Activated naive CD4-positive, alpha-beta T cell (primary cell): ENCODE measurements at regions not wholly inside any gene's neighbourhood (a gene's known extent, or its start where the extent isn't known, plus 50 kb on each side); places are given as distances from the start of the nearest gene placed in this dataset.

ENCODE experiments used
- DNase-seq, 4 experiments: peaks; one replicate each; lab custom pipeline; 2025; lab: John Stamatoyannopoulos, UW

DNA sequence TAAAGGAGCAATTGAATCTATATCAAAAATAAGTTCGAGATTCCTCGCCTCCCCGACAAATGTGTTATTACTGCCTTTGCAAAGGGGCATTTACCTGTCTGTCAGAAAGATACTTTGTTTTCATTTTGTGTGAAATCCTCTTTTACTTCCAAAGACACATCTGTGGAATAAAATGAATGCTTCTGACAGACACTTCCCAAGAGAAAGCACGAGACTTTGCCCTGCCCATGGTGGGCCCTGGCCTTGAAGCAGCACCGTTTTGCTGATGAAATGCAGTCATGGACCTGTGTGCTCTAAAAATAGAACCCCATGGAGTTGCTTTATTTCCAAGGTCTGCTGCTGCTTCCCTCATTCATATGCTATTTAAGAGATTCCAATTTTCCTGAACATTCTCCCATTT lies 85.9 kb upstream of the USP47 start:
- no peak for DNase-seq

DNA sequence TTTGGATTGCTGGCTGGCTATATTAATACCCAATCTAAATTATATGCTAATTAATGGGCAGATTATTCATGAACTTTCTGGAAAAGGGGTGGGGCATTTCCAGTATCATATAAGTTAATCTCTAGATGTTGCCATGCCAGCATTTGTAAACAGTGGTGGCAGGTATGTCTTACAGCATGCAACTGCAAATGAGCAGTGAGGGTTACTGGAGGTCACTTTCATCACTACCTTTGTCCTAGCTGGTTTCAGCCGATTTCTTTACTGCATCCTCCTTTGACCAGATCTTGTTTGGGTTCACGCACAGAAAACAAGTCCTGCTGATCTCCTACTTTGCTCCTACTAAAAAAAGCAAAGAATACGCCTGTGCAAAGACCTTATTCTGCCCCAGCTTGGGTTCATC lies 89.1 kb upstream of the USP47 start:
- DNase-seq: no peak

DNA sequence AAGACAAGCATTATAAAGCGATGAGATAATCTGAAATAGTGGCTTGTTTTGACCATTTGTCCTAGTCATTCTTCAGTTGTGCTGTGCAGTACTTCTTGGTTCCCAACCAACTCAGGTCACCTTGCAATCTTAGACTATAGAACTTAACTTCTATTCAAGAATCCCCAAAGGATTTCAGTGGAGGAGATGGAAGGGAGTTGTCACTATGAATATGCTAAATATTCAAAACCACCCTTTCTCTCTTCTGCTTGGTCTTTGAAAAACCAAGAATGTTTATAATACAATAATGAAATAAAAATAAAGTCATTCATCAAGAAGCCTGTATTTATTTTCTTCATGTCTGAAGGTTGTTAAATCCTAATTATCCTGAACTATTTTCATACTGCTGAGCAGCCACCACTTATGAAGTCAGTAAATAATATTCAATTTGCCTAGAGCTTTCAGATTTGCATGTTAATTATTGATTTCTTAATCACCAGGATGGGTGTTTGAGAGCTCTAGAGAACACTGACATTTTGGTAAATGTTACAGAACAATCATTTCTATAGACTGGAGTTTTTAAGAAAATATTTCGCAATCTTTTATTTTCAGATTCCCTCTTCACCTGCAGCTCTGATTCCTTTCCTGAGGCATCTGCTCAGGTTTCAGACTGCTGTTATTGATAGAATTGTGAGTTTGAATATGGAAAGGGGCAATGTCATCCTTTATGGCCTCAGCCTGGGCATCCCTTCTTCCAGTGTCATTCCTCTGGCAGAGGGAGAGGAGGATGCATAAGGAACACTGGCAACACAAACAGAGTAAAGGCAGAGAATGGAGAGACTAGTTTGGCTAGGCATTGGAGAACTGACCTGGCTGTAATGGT lies 91.5 kb upstream of the USP47 start:
- DNase-seq: no peak

DNA sequence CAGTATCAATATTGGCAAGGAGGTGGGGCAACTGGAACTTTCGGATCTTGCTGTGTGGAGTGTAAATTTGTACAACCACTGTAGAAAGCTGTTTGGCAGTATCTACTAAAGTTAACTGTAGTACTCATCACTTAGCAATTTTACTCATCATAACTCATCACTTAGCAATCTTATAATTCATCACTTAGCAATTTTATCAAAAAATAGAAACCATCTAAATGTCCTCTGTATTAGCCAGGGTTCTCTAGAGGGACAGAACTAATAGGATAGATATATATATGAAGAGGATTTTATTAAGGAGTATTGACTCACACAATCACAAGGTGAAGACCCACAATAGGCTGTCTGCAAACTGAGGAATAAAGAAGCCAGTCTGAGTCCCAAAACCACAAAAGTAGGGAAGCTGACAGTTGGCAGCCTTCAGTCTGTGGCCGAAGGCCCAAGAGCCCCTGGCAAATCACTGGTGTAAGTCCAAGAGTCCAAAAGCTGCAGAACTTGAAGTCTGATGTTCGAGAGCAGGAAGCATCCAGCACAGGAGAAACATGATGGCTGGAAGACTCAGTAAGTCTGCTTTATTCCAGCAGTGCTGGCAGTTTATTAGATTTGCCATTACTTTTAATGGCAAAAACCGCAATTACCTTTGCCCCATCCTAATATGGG lies 92.9 kb upstream of the USP47 start:
- DNase-seq: no peak

DNA sequence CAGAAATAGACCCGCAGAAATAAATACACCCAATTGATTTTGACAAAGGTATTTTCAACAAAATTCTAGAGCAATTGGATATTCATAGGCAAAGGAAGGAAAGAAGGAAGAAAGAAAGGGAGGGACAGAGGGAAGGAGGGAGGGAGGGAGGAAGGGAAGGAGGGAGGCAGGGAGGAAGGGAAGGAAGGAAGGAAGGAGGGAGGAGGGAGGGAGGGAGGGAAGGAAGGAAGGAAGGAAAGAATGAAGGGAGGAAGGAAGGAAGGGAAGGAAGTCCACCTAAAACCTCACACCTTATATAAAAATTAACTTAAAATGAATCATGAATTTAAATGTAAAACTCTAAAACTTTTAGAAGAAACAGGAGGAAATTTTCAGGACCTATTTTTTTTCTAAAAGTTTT lies 94.2 kb upstream of the USP47 start:
- DNase-seq: no peak

DNA sequence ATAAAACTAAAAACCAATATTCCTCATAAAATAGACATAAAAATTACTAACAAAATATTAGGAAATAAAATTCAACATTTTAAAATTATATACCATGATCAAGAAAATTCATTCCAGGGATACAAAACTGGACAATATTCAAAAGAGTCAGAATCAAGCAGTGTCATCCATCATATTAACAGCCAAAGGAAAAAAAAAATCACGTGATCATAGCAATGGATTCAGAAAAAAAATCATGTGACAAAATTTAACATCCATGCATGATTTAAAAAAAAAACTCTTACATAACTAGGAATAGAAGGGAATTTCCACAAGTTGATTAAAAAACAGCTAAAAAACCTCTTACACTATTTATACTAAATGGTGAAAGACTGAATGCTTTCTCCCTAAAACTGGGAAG lies 95.3 kb upstream of the USP47 start:
- DNase-seq: no peak

DNA sequence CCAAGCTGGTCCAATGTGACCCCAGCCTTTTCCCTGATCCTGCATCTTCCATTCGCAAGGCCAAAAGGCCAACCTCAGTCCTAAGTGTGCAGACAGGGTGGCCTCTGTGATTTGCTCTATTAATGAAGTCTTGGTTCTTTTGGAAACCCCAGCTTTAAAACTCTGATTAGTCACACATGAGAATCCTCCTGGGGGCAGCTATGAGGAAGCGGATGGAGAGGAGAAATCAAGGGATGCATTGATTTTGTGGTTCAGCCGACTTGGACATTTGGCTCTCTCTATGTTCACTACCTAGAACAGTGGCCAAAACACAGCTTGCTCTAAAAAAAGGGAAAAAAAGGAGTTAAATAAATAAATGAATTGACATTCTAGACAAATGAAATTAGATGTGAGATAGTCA lies 98.6 kb upstream of the USP47 start:
- no peak for DNase-seq

DNA sequence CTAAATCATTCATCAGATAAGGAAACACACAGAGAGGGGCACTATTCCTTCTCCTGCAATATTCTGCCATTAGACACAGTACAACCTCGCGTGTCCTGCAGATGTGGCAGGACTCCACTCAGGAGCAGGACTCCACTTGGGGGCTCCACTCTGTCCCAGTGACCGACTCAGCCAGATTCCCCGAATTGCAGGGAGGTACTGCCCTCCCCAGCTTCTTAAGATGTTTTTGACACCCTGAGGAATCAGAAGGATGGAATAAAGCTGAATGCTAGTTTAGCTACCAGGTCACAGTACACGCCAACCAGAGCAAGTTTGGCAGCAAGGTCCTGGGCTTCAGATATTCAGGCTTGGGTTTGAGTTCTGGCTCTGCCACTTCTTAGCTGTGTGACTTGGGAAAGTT lies 99.3 kb upstream of the USP47 start:
- no peak for DNase-seq

DNA sequence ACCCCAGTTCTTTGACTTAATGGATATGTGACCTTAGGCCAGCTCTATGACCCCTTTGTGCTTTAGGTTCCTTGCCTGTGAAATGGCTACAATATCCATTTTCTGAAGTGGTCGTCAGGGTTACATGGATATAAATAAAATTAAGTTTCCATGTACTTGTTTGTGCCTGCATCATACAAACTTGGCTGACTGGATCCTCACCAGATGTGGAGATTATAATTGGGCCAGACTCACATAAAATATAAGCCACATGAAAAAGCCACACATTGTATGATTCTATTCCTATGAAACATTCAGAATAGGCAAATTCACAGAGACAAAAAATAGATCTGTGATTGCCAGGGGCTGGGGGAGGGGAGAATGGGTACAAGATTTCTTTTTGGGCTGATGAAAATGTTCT lies 100.9 kb upstream of the USP47 start:
- DNase-seq: no peak

DNA sequence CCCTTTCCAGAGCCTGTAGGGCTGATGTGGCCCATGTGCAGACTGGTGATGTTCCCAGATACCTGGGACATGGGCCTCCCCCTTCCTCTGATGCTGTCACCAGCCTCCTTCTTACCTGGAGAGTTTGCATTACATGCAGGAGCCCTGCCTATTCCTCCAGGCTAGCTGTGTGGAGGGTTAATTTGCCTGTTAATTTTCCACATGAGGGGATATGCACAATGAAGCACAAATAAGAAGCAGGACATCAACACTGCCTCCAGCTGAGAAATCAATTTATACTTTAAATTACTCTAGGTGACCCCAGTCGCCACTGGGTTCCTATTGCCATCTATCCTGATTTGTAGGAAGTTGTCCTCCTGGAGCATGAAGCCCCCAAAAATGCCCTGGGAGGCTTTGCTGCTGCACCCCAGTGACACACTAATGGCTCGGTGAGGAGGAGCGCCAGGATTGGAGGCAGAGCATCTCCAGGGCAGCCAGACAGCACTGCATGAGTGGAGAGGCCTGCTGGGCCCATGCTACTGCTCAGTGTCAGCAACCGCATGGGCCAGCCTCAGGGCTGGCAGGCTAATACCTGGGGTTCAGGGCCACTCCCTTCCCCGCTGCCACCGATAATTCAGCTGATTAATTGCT lies 101.6 kb upstream of the USP47 start:
- no peak for DNase-seq

DNA sequence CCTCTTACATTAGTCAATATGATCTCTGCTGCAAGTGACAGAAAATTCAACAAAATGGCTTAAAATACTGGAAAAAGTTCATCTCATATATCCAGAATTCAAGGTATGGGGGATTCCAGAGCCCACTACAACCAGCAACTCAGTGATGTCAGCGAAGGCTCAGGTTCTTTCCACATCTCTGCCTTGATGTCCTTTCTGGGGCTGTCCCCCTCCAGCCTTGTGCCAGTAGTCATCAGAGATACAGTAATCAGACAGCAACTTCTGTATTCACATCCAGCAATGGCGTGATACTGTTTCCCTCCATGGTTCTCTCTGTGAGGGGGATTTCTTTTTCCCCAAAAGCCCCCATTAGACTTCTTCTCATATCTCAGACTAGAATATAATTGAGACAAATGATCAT lies 103.4 kb upstream of the USP47 start:
- DNase-seq: no peak

DNA sequence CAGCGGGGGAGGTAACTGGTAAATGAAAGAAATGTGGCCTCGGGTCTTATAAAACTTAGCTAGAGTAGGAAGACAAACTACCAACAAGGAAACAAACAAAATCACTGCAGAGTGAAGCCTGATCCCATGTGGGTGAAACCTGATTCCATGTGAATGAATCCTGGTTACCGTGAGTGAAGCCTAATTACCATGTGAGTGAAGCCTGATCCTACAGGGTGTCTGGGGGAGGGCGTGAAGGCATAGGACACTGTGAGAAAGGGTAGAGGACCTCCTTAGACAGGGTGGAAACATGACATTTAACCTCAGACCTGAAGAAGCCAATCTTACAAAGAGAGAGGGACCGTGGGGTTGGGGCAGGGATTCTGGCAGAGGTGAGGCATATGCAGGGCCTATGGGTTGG lies 106.2 kb upstream of the USP47 start:
- no peak for DNase-seq

DNA sequence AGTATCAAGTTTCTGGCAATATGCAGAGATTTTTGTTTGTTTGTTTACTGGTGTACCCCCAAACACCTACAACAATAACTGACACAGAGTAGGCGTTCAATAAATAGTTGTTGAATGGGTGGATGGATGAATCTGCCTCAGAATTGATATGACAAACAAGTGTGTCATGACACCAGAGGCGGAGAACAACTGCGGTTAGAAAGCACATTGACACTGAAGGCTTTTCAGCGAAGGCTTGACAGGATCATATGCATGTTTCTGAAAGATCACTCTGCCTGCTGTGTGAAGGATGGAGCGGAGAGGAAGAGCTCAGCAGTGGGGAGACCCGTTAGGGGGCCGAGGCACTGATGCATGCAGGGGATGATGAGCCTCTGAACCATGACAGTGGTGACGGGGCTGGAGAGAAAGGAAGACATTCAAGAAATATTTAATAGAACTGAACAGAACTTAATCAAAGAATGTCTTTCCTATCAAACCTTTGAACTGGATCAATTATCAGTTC lies 108.5 kb upstream of the USP47 start:
- DNase-seq: no peak

DNA sequence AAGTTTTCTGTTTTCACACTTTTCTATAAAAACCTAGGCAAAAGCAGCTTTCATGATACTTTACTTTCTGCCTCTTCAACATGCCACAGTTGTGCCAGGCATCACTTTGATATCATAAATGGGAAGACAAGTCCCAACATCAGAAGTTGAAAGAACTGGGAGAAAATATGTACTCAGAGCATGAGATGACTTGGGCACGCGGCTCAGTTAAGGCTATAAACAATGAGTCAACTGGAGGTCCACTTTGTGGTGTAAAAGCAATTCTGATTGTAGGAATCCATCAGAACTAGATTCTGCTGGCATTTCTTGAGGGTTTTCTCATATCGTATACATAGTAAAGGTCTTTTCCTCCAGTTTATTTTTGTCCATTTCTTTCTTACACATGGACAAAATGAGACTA lies 109.7 kb upstream of the USP47 start:
- no peak for DNase-seq

DNA sequence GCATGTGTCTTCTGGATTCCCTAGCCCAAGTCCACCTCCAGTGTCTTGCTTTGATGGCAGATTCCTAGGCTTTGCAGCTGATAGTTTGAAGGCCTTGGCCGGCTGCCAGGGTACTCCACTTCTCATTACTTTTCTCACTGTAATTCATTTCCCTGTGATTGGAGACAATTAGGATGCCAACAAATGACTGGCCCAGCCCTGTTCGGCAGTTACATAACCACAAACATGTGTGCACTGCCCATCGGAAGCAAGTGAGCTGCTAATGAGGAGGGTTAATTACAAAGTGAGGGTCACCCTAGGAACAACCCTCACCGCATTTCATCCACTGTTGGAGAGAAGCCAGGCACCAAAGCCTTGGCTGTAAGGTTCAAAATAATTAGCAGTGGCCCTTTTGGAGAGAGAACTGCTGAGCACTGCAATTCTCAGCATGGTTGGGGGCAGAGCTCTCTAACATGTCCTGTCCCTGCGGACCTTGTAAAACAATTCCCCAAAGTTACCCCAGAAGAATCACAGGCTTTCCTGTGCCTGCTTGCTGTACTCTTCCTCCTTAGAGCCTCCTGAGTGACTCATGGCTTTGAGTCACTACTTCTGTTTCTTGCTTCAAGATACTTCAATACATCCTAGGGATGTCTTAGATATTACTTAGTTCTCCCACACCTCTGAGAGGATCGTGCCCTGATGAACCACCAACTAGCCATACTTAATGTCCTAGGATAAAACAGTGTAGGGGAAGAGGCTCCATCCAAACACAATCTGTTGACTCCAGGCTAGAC lies 109.7 kb upstream of the GALNT18 start:
- DNase-seq: no peak

DNA sequence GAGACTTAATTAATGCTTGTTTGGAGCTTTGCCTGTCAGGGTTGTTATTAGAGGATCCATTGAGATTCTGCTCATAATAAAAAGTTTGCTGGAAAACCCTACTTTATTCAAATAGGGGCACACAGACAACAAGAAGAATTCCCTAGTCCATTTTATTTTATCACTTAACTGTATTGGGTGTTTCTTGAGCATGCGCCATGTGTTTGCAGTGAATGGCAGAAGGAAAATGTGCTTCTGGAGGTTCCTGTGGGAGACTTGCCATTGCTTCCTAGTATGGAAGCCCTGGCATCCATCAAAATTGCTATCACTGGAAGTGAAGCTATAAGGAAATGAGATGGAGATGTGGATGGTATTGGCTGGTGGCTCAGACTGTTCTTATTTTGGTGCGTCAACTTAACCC lies 106.6 kb upstream of the GALNT18 start:
- DNase-seq: no peak

DNA sequence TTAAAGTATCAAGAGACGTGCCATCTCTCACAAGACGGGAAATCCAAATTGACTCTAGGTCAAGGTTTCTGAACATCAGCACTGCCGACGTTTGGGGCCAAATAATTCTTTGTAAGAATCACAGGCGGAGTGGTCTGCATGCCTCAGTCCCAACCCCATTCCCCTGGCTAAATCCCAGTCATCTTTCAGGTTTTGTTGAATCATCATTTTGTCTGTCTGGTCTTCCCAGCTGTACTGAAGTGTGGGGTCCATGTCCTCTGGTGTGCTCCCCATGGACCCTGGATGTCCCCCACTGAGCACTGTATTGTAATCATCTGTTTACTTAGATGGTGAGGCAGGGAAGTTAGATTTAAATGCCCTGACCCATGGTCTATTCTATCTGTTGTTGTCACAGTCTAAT lies 103.6 kb upstream of the GALNT18 start:
- DNase-seq: no peak

DNA sequence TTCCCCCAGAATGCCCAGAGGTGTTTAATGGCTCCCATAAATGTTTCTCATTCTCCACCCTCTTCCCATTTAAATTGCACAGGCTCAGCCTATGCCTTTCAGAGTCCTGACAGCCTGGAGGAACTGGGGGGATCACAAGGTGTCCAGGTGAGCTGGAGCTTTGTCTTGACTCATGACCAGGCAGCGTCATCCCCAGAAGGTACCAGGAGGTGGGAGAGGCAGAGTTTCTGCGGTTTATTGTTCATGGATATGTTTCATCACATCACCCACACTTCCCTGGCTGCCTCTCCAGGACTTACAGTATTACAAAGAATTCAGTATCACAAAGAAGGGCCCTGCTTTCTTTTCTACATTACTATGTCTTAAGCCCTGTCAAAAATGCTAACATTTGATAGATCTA lies 103.2 kb upstream of the GALNT18 start:
- no peak for DNase-seq

DNA sequence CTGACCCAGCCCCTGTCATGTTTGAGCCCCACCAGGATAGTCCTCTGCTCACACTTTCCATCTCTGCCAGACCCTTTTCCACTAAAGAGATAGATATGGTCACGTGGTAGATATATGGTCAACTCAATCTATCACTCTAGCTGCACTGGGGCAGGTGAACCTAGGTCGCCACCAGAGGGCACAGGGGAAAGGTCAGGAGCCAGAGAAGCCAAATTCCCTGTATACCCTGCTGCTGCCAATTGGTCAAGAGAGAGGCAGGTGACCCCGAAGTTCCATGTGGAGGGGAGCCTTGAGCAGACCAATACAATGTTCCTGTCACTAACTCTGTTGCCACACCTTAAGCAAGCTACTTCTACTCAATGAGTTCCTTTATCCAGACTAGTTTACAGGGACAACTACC lies 101.1 kb upstream of the GALNT18 start:
- DNase-seq: no peak

DNA sequence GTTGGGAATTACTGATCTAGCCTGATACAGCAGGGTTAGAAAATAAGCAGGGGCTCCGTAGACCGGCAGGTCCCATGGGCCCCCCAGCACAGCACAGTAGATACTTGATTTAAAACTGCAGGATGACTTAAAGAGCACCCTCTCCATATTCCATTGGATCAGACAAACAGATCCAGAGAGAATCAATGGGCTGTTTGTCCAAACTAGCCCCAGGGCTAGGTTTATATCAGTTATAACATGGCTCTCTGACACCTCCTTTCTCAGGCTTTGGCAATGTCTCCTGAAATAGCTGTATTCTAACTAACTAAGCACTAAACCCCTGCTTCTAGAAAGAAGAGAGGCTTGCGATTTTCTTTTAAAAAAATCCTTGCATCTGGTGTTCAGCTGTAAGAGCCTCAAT lies 100.4 kb upstream of the GALNT18 start:
- DNase-seq: no peak

DNA sequence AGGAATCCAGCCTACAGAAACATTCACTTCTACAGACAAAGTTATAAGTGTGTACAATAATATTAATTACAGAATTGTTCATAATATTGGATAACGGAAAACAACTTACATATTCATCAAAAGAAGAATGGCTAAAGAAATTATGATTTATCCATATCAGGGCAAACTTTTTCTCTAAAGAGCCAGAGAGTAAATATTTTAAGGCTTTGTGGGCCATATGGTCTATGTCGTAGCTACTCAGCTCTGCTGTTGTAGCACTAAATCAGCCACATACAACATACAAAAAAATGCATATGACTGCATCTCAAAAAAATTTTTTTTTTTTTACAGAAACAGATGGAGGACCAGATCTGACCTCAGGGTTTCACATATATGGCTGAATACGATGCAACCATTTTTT lies 96.7 kb upstream of the GALNT18 start:
- no peak for DNase-seq

DNA sequence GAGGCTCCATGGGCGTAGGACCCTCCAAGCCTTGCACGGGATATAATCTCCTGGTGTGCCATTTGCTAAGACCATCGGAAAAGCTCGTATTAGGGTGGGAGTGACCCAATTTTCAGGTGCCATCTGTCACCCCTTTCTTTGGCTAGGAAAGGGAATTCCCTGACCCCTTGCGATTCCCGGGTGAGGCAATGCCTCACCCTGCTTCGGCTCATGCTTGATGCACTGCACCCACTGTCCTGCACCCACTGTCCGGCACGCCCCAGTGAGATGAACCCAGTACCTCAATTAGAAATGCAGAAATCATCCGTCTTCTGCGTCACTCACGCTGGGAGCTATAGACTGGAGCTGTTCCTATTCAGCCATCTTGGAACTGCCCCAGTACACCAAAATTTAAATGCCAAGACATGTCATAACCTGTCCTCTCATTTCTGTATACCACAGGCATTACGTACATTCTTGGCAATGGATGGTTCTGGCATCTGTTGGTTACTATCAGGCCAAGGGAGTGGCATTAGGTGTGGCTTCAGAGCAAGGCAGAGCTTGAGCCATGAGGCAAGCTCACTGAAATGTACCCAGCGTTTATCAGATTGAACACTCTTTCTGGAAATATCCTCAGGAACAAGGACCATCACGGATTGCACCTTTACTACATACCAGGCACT lies 95.4 kb upstream of the GALNT18 start:
- DNase-seq: no peak
